Neural progenitor cell (in vitro differentiated cells): ENCODE measurements at regions not wholly inside any gene's neighbourhood (a gene's known extent, or its start where the extent isn't known, plus 50 kb on each side); places are given as distances from the start of the nearest gene placed in this dataset.

Experiments
- DNase-seq: peaks from one replicate; pipeline ENCODE4 v3.0.0-alpha.2; 2016; ENCODE audit warnings: low spot score
- H2AFZ ChIP-seq: fragments of 200-600 bp; sonication (generic); replicated peaks from 2 replicates; pipeline ENCODE4 v1.6.1; 2016; ENCODE audit warnings: antibody characterized with exemption
- H3F3A ChIP-seq: fragments of 200-600 bp; sonication (generic); 2 replicates; pipeline ENCODE4 v1.6.1; 2016; ENCODE audit warnings: antibody characterized with exemption, low read depth
- H3K27ac ChIP-seq: fragments of 200-600 bp; sonication (generic); 2 replicates; pipeline ENCODE4 v1.5.1; 2016; ENCODE audit warnings: mild to moderate bottlenecking
- H3K27me3 ChIP-seq: fragments of 200-600 bp; sonication (generic); 2 replicates; pipeline ENCODE4 v1.6.1; 2016; ENCODE audit warnings: mild to moderate bottlenecking, moderate library complexity
- H3K36me3 ChIP-seq: fragments of 200-600 bp; sonication (generic); 2 replicates; pipeline ENCODE4 v1.5.1; 2016
- H3K4me1 ChIP-seq: fragments of 200-600 bp; sonication (generic); 2 replicates; pipeline ENCODE4 v1.6.1; 2016; ENCODE audit warnings: mixed run types
- H3K4me2 ChIP-seq: fragments of 200-600 bp; sonication (generic); 2 replicates; pipeline ENCODE4 v1.6.1; 2016
- H3K4me3 ChIP-seq: fragments of 200-600 bp; sonication (generic); 2 replicates; pipeline ENCODE4 v1.5.1; 2016
- H3K79me2 ChIP-seq: fragments of 200-600 bp; sonication (generic); 2 replicates; pipeline ENCODE4 v1.6.1; 2016; ENCODE audit warnings: low read depth
- H3K9ac ChIP-seq: fragments of 200-600 bp; sonication (generic); 2 replicates; pipeline ENCODE4 v1.6.1; 2016
- H3K9me3 ChIP-seq: fragments of 200-600 bp; sonication (generic); 2 replicates; pipeline ENCODE4 v1.5.1; 2016; ENCODE audit warnings: low read depth
- H4K20me1 ChIP-seq: fragments of 200-600 bp; sonication (generic); 2 replicates; pipeline ENCODE4 v1.6.1; 2016; ENCODE audit warnings: low read depth
- H3K27ac Mint-ChIP-seq: 3 replicates; pipeline ENCODE4 v1.8.0; 2021; ENCODE audit warnings: mixed read lengths
- H3K27me3 Mint-ChIP-seq: 2 replicates; pipeline ENCODE4 v1.8.0; 2022; ENCODE audit warnings: low read depth, mild to moderate bottlenecking, inconsistent platforms, moderate library complexity, mixed read lengths; ENCODE audit not compliant: insufficient read depth
- H3K36me3 Mint-ChIP-seq: 3 replicates; pipeline ENCODE4 v1.8.0; 2021; ENCODE audit warnings: mixed read lengths
- H3K4me1 Mint-ChIP-seq: 3 replicates; pipeline ENCODE4 v1.8.0; 2021; ENCODE audit warnings: mixed read lengths
- H3K4me3 Mint-ChIP-seq: 3 replicates; pipeline ENCODE4 v1.8.0; 2021; ENCODE audit warnings: mild to moderate bottlenecking, moderate library complexity, mixed read lengths
- H3K9me3 Mint-ChIP-seq: 3 replicates; pipeline ENCODE4 v1.8.0; 2020; ENCODE audit warnings: mixed read lengths
- CTCF ChIP-seq: fragments of 200-600 bp; sonication (generic); IDR thresholded peaks from 2 replicates; pipeline ENCODE4 v1.5.1; 2017; ENCODE audit warnings: antibody characterized with exemption, mild to moderate bottlenecking
- EZH2 ChIP-seq: fragments of 200-600 bp; sonication (generic); IDR thresholded peaks from 2 replicates; pipeline ENCODE4 v1.6.1; 2017; ENCODE audit warnings: antibody characterized with exemption, mild to moderate bottlenecking, moderate library complexity
- EZH2phosphoT487 ChIP-seq: fragments of 200-600 bp; sonication (generic); IDR thresholded peaks from 2 replicates; pipeline ENCODE4 v1.6.1; 2017; ENCODE audit warnings: antibody characterized with exemption

GRCh38 chr2:158889135-158889853 is 79.1 kb upstream of the TANC1 start:
- H3K27me3 ChIP-seq: no peaks in the 10 kb centered on the region
- peaks cover 7% of the 10 kb centered on the region for H3K4me1 Mint-ChIP-seq
- no peak overlapping the region for H2AFZ ChIP-seq
- H3K4me3 ChIP-seq: no peak overlapping the region
- H3K4me2 ChIP-seq: no peak overlapping the region
- H3K36me3 ChIP-seq: no peaks in the 10 kb centered on the region
- H3K4me3 Mint-ChIP-seq: no peak overlapping the region
- H3K27ac Mint-ChIP-seq: no peak overlapping the region
- H3K27ac ChIP-seq: no peak overlapping the region
- no peaks in the 10 kb centered on the region for H3K36me3 Mint-ChIP-seq
- no peak overlapping the region for H3K9ac ChIP-seq
- no peaks in the 10 kb centered on the region for H3K9me3 ChIP-seq
- no peak for DNase-seq
- no peaks in the 10 kb centered on the region for H3F3A ChIP-seq
- no peaks in the 10 kb centered on the region for H3K79me2 ChIP-seq
- no peak for TF ChIP-seq EZH2phosphoT487
- TF ChIP-seq CTCF: no peak
- TF ChIP-seq EZH2: no peak
- no peaks in the 10 kb centered on the region for H3K4me1 ChIP-seq
- H3K27me3 Mint-ChIP-seq: no peaks in the 10 kb centered on the region
- peaks cover 4% of the 10 kb centered on the region for H3K9me3 Mint-ChIP-seq
- no peaks in the 10 kb centered on the region for H4K20me1 ChIP-seq

GRCh38 chr2:158890296-158890905 is 78.0 kb upstream of the TANC1 start:
- Histone ChIP-seq H3K9ac (no peak overlapping the region), H3K4me3 (no peak overlapping the region), H3F3A (no peaks in the 10 kb centered on the region), H3K27ac (no peak overlapping the region), H2AFZ (no peak overlapping the region), H3K36me3 (no peaks in the 10 kb centered on the region), H3K9me3 (no peaks in the 10 kb centered on the region), H4K20me1 (no peaks in the 10 kb centered on the region), H3K4me2 (no peak overlapping the region), H3K4me1 (no peaks in the 10 kb centered on the region), H3K79me2 (no peaks in the 10 kb centered on the region), H3K27me3 (no peaks in the 10 kb centered on the region)
- no peak for DNase-seq
- Mint-ChIP-seq H3K27ac (no peak overlapping the region), H3K36me3 (no peaks in the 10 kb centered on the region), H3K4me1 (peaks cover 7% of the 10 kb centered on the region), H3K4me3 (no peak overlapping the region), H3K27me3 (no peaks in the 10 kb centered on the region), H3K9me3 (peaks cover 4% of the 10 kb centered on the region)
- TF ChIP-seq EZH2 (no peak), CTCF (no peak), EZH2phosphoT487 (no peak)

GRCh38 chr2:158893026-158893425 is 75.4 kb upstream of the TANC1 start:
- Histone ChIP-seq H3K4me2 (no peak overlapping the region), H3K27ac (no peak overlapping the region), H3K9ac (no peak overlapping the region), H4K20me1 (no peaks in the 10 kb centered on the region), H3K4me1 (no peaks in the 10 kb centered on the region), H2AFZ (peak overlapping the region; percentile 18), H3K27me3 (no peaks in the 10 kb centered on the region), H3K36me3 (no peaks in the 10 kb centered on the region), H3K9me3 (no peaks in the 10 kb centered on the region), H3K79me2 (no peaks in the 10 kb centered on the region), H3F3A (no peaks in the 10 kb centered on the region), H3K4me3 (no peak overlapping the region)
- TF ChIP-seq EZH2phosphoT487 (no peak), EZH2 (no peak), CTCF (no peak)
- H3K27me3 Mint-ChIP-seq: no peaks in the 10 kb centered on the region
- H3K36me3 Mint-ChIP-seq: peaks cover 3% of the 10 kb centered on the region
- H3K9me3 Mint-ChIP-seq: peaks cover 8% of the 10 kb centered on the region
- H3K27ac Mint-ChIP-seq: peak overlapping the region; percentile 65
- no peak overlapping the region for H3K4me3 Mint-ChIP-seq
- peaks cover 7% of the 10 kb centered on the region for H3K4me1 Mint-ChIP-seq
- no peak for DNase-seq
